CD4-positive, alpha-beta memory T cell (primary cell): ENCODE measurements at regions not wholly inside any gene's neighbourhood (a gene's known extent, or its start where the extent isn't known, plus 50 kb on each side); places are given as distances from the start of the nearest gene placed in this dataset.
A peak's percentile ranks its signal among the peaks of the same experiment; 100 is the strongest.

Source experiments
- CTCF ChIA-PET: fragments of 350-600 bp; sonication (Branson Sonifier 250); formaldehyde crosslinking; loops from one replicate; lab custom pipeline; 2021; ENCODE audit warnings: inconsistent platforms; ENCODE audit not compliant: partially characterized antibody; lab: Charles Lee
- POLR2A ChIA-PET: fragments of 350-600 bp; sonication (Branson Sonifier 250); formaldehyde crosslinking; loops from one replicate; lab custom pipeline; 2021; ENCODE audit not compliant: partially characterized antibody; lab: Charles Lee
- DNase-seq, 5 donors: peaks; one replicate each; pipeline versions ENCODE4 v3.0.0 to v3.0.0-alpha.2; 2020 to 2022; ENCODE audit warnings: mixed read lengths in 1 of 5
- H3K27ac ChIP-seq: one replicate; pipeline ENCODE4 v1.7.0; 2013; ENCODE audit warnings: low read depth, low read length
- H3K27me3 ChIP-seq: 2 replicates; pipeline ENCODE4 v1.7.0; 2013; ENCODE audit warnings: mild to moderate bottlenecking, low read length, moderate library complexity; ENCODE audit not compliant: insufficient read depth
- H3K36me3 ChIP-seq: 2 replicates; pipeline ENCODE4 v1.7.0; 2013; ENCODE audit warnings: mild to moderate bottlenecking, low read length, moderate library complexity; ENCODE audit not compliant: insufficient read depth
- H3K4me1 ChIP-seq: 2 replicates; pipeline ENCODE4 v1.7.0; 2013; ENCODE audit warnings: mild to moderate bottlenecking, low read length, moderate library complexity; ENCODE audit not compliant: insufficient read depth
- H3K4me3 ChIP-seq, 2 donors: one replicate each; pipeline ENCODE4 v1.7.0; 2013; ENCODE audit warnings: low read length in 2 of 2, mild to moderate bottlenecking in 1 of 2
- H3K9me3 ChIP-seq, 2 donors: one replicate each; pipeline ENCODE4 v1.7.0; 2013; ENCODE audit warnings: low read length in 2 of 2, control low read depth in 1 of 2; ENCODE audit not compliant: control insufficient read depth in 1 of 2
- H3K27ac Mint-ChIP-seq, 7 donors: one replicate each; pipeline ENCODE4 v1.8.0; 2020 to 2021; ENCODE audit warnings: mixed read lengths in 7 of 7, mild to moderate bottlenecking in 6 of 7, inconsistent platforms in 3 of 7, moderate library complexity in 3 of 7
- H3K27me3 Mint-ChIP-seq, 2 donors: one replicate each; pipeline ENCODE4 v1.8.0; 2020 to 2021; ENCODE audit warnings: mixed read lengths in 2 of 2
- H3K36me3 Mint-ChIP-seq, 2 donors: one replicate each; pipeline ENCODE4 v1.8.0; 2020 to 2021; ENCODE audit warnings: mixed read lengths in 2 of 2, inconsistent platforms in 1 of 2, mild to moderate bottlenecking in 1 of 2
- H3K4me1 Mint-ChIP-seq, 4 donors: one replicate each; pipeline ENCODE4 v1.8.0; 2020 to 2021; ENCODE audit warnings: mixed read lengths in 4 of 4, mild to moderate bottlenecking in 1 of 4
- H3K4me3 Mint-ChIP-seq, 8 donors: one replicate each; pipeline ENCODE4 v1.8.0; 2020 to 2021; ENCODE audit warnings: mixed read lengths in 8 of 8, mild to moderate bottlenecking in 7 of 8, moderate library complexity in 6 of 8, inconsistent platforms in 3 of 8
- H3K9me3 Mint-ChIP-seq, 8 donors: one replicate each; pipeline ENCODE4 v1.8.0; 2020 to 2021; ENCODE audit warnings: mixed read lengths in 8 of 8, mild to moderate bottlenecking in 5 of 8, inconsistent platforms in 3 of 8, moderate library complexity in 1 of 8
- intact Hi-C: fragments of 100-400 bp; cut with micrococcal nuclease; formaldehyde crosslinking; loops from one replicate; pipeline ENCODE4 v1.15.1; 2023

DNA sequence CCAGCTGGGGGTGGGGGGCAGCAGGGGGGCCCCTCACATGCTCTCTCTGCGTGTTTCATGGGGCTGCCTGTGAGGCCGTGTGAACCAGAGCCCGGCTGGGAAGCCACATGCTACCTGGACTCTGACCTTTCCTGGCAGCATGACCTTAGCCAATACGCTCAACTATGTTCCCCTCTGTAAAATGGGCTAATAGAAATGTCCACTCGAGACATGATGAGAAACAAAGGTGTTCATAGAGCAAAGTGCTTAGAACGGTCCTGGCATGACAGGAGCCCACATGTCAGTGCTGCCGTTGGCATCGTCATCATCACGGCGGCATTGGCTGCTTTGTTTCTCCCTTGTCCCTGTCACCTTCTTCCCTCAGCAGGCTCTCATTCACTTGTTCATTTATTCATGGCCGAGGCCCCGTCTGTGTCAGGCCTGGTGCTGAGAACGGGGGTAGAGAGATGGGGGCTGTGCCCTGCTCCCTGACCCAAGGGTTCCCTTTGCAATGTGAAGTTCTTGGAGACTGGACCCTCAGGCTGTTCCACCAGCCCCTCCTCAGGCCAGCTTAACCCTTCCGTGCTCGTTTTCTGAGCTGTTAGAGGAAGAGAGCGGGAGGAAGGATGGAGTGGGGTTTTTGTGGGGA, 291.4 kb downstream of the SEC14L1 start:
- peak overlapping the region; percentile 90 for H3K27ac ChIP-seq
- DNase-seq = no peak

DNA sequence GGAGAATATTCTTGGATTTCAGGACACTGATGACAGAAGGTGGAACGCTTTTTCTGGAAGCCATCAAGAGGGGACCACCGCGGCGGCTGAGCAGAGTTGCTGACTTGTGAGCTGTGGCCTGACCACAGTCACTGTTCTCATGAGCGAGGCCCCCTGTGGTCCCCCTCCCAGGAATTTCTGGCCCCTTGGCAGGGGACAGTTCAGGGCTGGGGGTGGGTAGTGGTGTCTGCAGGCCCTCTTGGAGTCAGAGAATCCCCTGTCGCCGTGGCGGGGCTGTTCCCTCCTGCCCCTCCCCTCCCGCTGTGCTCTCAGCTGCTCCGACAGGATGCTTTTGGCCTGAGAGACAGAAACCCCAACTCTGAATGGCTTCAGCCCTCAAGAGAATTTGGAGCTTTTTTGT, 292.0 kb downstream of the SEC14L1 start:
- Histone ChIP-seq H3K4me1 (peaks cover 100% of the 10 kb centered on the region), H3K9me3 (no peaks in the 10 kb centered on the region), H3K36me3 (peaks cover 8% of the 10 kb centered on the region), H3K27me3 (no peaks in the 10 kb centered on the region), H3K4me3 (peak overlapping the region in 1 of 2 donors; percentile 60), H3K27ac (peak overlapping the region; percentile 90)
- Mint-ChIP-seq H3K9me3 (no peaks in the 10 kb centered on the region), H3K27ac (peak overlapping the region; percentile 78 to 90 (median 85)), H3K27me3 (no peaks in the 10 kb centered on the region), H3K4me1 (peaks cover 55 to 98% (median 83%) of the 10 kb centered on the region in 4 donors), H3K4me3 (peak overlapping the region; percentile 65 to 92 (median 78)), H3K36me3 (peaks cover 3 to 25% of the 10 kb centered on the region in 2 donors)
- DNase-seq = no peak
- CTCF ChIA-PET = interaction anchor here (0.9 to 8.3 kb wide), 6 partner anchors 8 to 101 kb away, joined by 3 to 144 read pairs (median 10); no protein-coding TSS in a partner anchor
- intact Hi-C loops = loop anchor here (5.0 kb wide), 1 partner anchor 35 kb away; no protein-coding TSS in a partner anchor
- POLR2A ChIA-PET = interaction anchor here (0.7 to 97.0 kb wide), 9 partner anchors 1 to 102 kb away, joined by 3 to 6031 read pairs (median 14); no protein-coding TSS in a partner anchor

More for the DNA sequence above, 291.4 kb downstream of the SEC14L1 start:
- POLR2A ChIA-PET = interaction anchor here (0.7 to 97.0 kb wide), 9 partner anchors 1 to 102 kb away, joined by 3 to 6031 read pairs (median 14); no protein-coding TSS in a partner anchor
- no peak overlapping the region for H3K4me3 ChIP-seq
- Mint-ChIP-seq H3K4me1 (peaks cover 56 to 98% (median 83%) of the 10 kb centered on the region in 4 donors), H3K4me3 (peak overlapping the region; percentile 65 to 92 (median 78)), H3K9me3 (no peaks in the 10 kb centered on the region), H3K27ac (peak overlapping the region; percentile 78 to 90 (median 85)), H3K27me3 (no peaks in the 10 kb centered on the region), H3K36me3 (peaks cover 3 to 25% of the 10 kb centered on the region in 2 donors)
- intact Hi-C loops = loop anchor here (5.0 kb wide), 1 partner anchor 35 kb away; no protein-coding TSS in a partner anchor
- H3K9me3 ChIP-seq = no peaks in the 10 kb centered on the region
- CTCF ChIA-PET = interaction anchor here (0.9 to 8.3 kb wide), 14 partner anchors 8 to 101 kb away, joined by 3 to 144 read pairs (median 22); no protein-coding TSS in a partner anchor
- peaks cover 100% of the 10 kb centered on the region for H3K4me1 ChIP-seq
- no peaks in the 10 kb centered on the region for H3K27me3 ChIP-seq
- peaks cover 8% of the 10 kb centered on the region for H3K36me3 ChIP-seq

DNA sequence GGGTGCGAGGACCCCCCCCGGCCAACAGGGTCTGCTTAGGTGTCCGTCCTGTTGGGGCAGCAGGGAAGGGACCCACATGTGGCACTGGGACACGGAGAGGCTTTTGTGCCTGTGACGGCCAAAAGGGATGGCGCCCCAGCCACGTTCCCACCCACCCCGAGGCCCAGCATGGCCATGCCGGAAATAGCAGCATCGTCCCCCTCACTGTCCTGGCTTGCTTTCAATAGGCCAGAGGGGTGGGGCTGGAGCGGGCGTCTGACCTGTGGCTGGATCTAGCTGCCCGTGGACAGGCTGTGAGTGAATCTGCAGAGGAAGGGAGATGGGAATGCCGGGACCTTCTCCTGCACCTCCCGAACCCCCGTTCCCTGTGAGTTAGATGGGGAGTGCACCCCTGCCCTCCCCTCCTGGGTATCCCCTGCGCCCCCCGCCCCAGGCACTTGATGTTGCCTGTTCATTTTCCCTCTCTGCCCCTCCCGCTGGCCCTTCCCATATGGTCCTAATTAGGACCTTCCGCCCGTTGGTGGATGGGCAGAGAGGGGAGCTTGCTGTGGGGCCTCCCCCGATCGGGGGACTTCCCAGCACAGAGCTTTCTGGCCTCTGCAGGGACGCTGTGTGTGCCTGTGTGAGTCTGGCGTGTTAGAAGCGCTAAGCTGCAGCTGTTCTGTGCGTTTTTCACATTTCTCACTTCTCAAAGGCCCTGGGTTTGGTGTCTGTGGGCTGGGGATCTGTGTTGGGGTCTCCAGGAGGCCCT, 292.8 kb downstream of the SEC14L1 start:
- H3K4me3 Mint-ChIP-seq = peak overlapping the region; percentile 77 to 92 (median 88)
- H3K27me3 ChIP-seq = no peaks in the 10 kb centered on the region
- H3K36me3 Mint-ChIP-seq = peaks cover 3 to 20% of the 10 kb centered on the region in 2 donors
- DNase-seq = no peak
- H3K4me1 ChIP-seq = peaks cover 100% of the 10 kb centered on the region
- peaks cover 52 to 98% (median 83%) of the 10 kb centered on the region in 4 donors for H3K4me1 Mint-ChIP-seq
- no peaks in the 10 kb centered on the region for H3K9me3 ChIP-seq
- H3K4me3 ChIP-seq = peak overlapping the region; percentile 17 to 60
- no peaks in the 10 kb centered on the region for H3K9me3 Mint-ChIP-seq
- CTCF ChIA-PET = interaction anchor here (0.9 to 8.3 kb wide), 7 partner anchors 7 to 107 kb away, joined by 3 to 144 read pairs (median 9); no protein-coding TSS in a partner anchor
- peaks cover 8% of the 10 kb centered on the region for H3K36me3 ChIP-seq
- H3K27me3 Mint-ChIP-seq = no peaks in the 10 kb centered on the region
- peak overlapping the region; percentile 90 for H3K27ac ChIP-seq
- POLR2A ChIA-PET = interaction anchor here (1.3 to 97.0 kb wide), 8 partner anchors 2 to 102 kb away, joined by 3 to 6031 read pairs (median 15); no protein-coding TSS in a partner anchor
- intact Hi-C loops = loop anchor here (5.0 kb wide), 1 partner anchor 34 kb away; no protein-coding TSS in a partner anchor
- peak overlapping the region; percentile 85 to 99 (median 94) for H3K27ac Mint-ChIP-seq

DNA sequence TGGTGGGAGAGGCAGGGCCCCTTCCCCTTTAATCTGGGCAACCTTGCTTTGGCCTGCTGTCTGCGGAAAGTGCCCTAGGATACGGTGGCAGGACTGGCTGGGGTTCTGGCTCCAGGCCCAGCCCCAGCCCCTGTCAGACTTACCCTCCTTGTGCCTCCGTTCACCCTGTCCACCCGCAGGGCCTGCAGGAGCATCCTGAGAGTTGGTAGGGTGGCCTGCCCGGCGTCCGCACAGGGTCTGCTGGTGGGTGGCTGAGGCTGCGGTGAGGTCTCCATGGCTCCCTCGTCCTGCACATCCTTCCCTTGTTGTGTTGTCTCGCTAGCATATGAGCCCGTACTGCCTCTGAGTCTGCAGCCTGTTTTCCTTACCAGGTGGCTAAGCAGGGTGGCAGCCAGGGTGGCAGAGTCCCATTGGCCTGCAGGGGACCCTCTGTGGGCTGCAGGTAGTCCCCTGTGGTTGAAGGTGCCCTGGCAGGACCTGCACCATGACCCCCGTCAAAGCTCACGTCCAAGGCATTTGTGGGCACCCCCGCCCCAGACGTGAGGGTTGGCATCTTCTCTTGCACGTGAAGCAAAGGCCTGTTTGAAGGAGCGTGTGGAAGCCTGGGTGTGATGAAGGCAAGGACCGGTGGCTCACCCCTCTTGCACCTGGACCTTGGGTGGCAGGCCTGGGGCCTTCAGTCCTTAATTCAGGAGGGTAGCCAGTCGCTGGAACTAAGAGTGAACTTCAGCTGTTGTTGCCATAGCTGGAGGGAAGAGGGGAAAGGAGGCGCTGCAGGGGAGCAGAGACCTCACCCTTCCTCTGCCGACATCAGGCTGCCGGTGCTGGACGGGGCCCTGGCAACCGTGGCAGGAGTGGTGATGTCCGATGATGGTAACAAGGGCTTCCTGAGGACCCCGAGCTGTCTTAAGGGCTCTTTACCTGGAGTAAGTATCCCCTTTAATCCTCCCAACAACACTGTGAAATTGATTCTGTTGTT, 293.7 kb downstream of the SEC14L1 start:
- Histone ChIP-seq H3K9me3 (no peaks in the 10 kb centered on the region), H3K4me1 (peaks cover 100% of the 10 kb centered on the region), H3K27ac (peak overlapping the region; percentile 90), H3K36me3 (peaks cover 8% of the 10 kb centered on the region), H3K4me3 (peak overlapping the region; percentile 47 to 60), H3K27me3 (no peaks in the 10 kb centered on the region)
- ChIA-PET CTCF (interaction anchor here (0.9 to 8.3 kb wide), 10 partner anchors 11 to 107 kb away, joined by 3 to 144 read pairs (median 6); no protein-coding TSS in a partner anchor), POLR2A (interaction anchor here (0.6 to 97.0 kb wide), 11 partner anchors 3 to 109 kb away, joined by 3 to 6031 read pairs (median 13); no protein-coding TSS in a partner anchor)
- Mint-ChIP-seq H3K27ac (peak overlapping the region; percentile 87 to 99 (median 94)), H3K4me3 (peak overlapping the region; percentile 77 to 92 (median 88)), H3K9me3 (no peaks in the 10 kb centered on the region), H3K36me3 (peaks cover 3 to 19% of the 10 kb centered on the region in 2 donors), H3K4me1 (peaks cover 51 to 98% (median 83%) of the 10 kb centered on the region in 4 donors), H3K27me3 (no peaks in the 10 kb centered on the region)
- intact Hi-C loops = loop anchor here (1.0 to 5.0 kb wide), 2 partner anchors 11 to 33 kb away; no protein-coding TSS in a partner anchor
- DNase-seq = no peak

DNA sequence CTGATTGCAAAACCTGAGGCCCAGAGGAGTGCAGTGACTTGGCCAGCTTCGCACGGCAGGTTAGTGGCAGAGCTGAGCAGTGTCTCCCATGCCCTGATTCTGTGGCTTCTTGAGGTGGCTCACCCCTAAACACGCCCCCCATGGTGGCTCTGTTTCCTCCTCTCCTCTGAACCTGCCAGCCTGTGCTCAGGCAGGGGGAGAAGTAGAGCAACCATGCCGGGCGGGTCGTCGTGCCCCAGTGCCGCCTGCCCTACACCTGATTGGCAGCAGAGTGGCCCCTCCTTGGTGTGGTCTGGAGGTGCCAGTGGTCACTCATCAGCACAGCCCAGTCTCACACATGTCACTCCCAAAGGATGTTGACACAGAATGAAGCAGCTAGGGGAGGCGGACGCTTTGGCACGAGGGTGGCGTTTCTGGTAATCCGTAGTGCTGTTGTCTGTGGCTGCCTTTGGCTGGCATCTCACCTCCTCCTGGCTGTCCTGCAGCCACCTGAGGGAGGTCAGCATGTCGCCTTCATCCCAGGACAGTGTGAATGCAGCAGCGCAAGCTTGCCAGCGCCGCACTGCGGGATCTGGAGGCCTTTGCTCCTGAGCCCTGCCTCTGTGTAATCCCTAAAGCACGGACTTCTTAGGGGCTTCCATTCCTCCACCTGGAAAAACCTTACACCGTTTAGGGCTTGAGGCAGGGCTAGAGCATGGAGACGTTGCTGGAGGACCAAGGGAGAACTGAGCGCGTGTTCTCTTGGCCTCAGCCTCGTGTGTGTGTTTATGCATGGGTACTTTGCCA, 294.7 kb downstream of the SEC14L1 start:
- no peaks in the 10 kb centered on the region for H3K27me3 ChIP-seq
- H3K27ac Mint-ChIP-seq = peak overlapping the region; percentile 87 to 99 (median 94)
- H3K27ac ChIP-seq = peak overlapping the region; percentile 90
- H3K4me1 ChIP-seq = peaks cover 100% of the 10 kb centered on the region
- H3K4me1 Mint-ChIP-seq = peaks cover 53 to 98% (median 83%) of the 10 kb centered on the region in 4 donors
- CTCF ChIA-PET = interaction anchor here (1.0 to 3.8 kb wide), 9 partner anchors 8 to 104 kb away, joined by 3 to 17 read pairs (median 6); no protein-coding TSS in a partner anchor
- no peaks in the 10 kb centered on the region for H3K9me3 ChIP-seq
- peak overlapping the region; percentile 77 to 92 (median 88) for H3K4me3 Mint-ChIP-seq
- intact Hi-C loops = loop anchor here (1.0 kb wide), 1 partner anchor 10 kb away; no protein-coding TSS in a partner anchor
- no peaks in the 10 kb centered on the region for H3K27me3 Mint-ChIP-seq
- H3K36me3 Mint-ChIP-seq = peaks cover 3 to 19% of the 10 kb centered on the region in 2 donors
- no peaks in the 10 kb centered on the region for H3K9me3 Mint-ChIP-seq
- POLR2A ChIA-PET = interaction anchor here (0.8 to 97.0 kb wide), 12 partner anchors 4 to 523 kb away, joined by 3 to 6031 read pairs (median 9); partner anchors contain the start of gene TNRC6C
- H3K4me3 ChIP-seq = peak overlapping the region; percentile 47 to 60
- H3K36me3 ChIP-seq = peaks cover 8% of the 10 kb centered on the region
- DNase-seq = peak in 2 of 5 donors; percentile 58 to 67
